H1 (cell line): ENCODE measurements at regions not wholly inside any gene's neighbourhood (a gene's known extent, or its start where the extent isn't known, plus 50 kb on each side); places are given as distances from the start of the nearest gene placed in this dataset.

Source experiments
- CTCF ChIA-PET: fragments of 300-600 bp; sonication (Branson Sonifier 250); formaldehyde crosslinking; loops from one replicate; lab custom pipeline; 2021; ENCODE audit not compliant: partially characterized antibody; lab: Charles Lee
- POLR2A ChIA-PET: fragments of 300-600 bp; sonication (Branson Sonifier 250); formaldehyde crosslinking; loops from one replicate; lab custom pipeline; 2021; ENCODE audit warnings: inconsistent platforms; ENCODE audit not compliant: partially characterized antibody; lab: Charles Lee
- DNase-seq, 2 experiments: peaks; one replicate each; pipeline versions ENCODE4 v3.0.0 to v3.0.0-alpha.2; 2010 to 2022; ENCODE audit warnings: low spot score in 2 of 2, low read depth in 1 of 2, mixed read lengths in 1 of 2
- FAIRE-seq: peaks from 2 replicates; lab custom pipeline; 2011; peaks lifted over from hg19 to GRCh38; lab: Jason Lieb, UNC
- H2AFZ ChIP-seq: 2 replicates; pipeline ENCODE4 v1.8.1; 2012; ENCODE audit warnings: low read length, inconsistent platforms
- H2AK5ac ChIP-seq: 2 replicates; pipeline ENCODE4 v1.6.1; 2013; ENCODE audit warnings: low read depth, low read length
- H2BK120ac ChIP-seq: replicated peaks from 2 replicates; pipeline ENCODE3; 2013; ENCODE audit warnings: low read depth, low read length, inconsistent platforms
- H2BK12ac ChIP-seq: 2 replicates; pipeline ENCODE4 v1.6.1; 2013; ENCODE audit warnings: low read depth, low read length
- H2BK15ac ChIP-seq: 2 replicates; pipeline ENCODE4 v1.6.1; 2013; ENCODE audit warnings: low read length
- H2BK20ac ChIP-seq: 2 replicates; pipeline ENCODE4 v1.6.1; 2013; ENCODE audit warnings: low read length
- H2BK5ac ChIP-seq: 2 replicates; pipeline ENCODE4 v1.6.1; 2013; ENCODE audit warnings: low read depth, low read length
- H3K14ac ChIP-seq: 2 replicates; pipeline ENCODE4 v1.6.1; 2013; ENCODE audit warnings: inconsistent platforms; ENCODE audit not compliant: insufficient read length
- H3K18ac ChIP-seq: 2 replicates; pipeline ENCODE4 v1.6.1; 2013; ENCODE audit warnings: low read length; ENCODE audit errors: extremely low read depth
- H3K23ac ChIP-seq: 2 replicates; pipeline ENCODE4 v1.6.1; 2013; ENCODE audit warnings: inconsistent platforms; ENCODE audit not compliant: insufficient read length
- H3K23me2 ChIP-seq: 2 replicates; pipeline ENCODE4 v1.6.1; 2013; ENCODE audit warnings: low read depth, low read length
- H3K27ac ChIP-seq: 2 replicates; pipeline ENCODE4 v1.6.1; 2011; ENCODE audit warnings: low read depth, low read length, inconsistent platforms
- H3K27me3 ChIP-seq, 4 experiments: replicated peaks in 1 of 4; 1 replicate in 1 of 4; 2 replicates in 3 of 4; pipeline versions ENCODE4 v1.6.1 to v1.8.1; 2011 to 2013; ENCODE audit warnings: low read length in 3 of 4, mild to moderate bottlenecking in 3 of 4, inconsistent platforms in 2 of 4, mixed read lengths in 2 of 4, moderate library complexity in 1 of 4; ENCODE audit not compliant: control insufficient read depth in 3 of 4, insufficient read depth in 3 of 4; ENCODE audit errors: extremely low read depth in 1 of 4
- H3K36me3 ChIP-seq, 4 experiments: 2 replicates each; pipeline versions ENCODE4 v1.6.1 to v1.8.1; 2011 to 2013; ENCODE audit warnings: mild to moderate bottlenecking in 4 of 4, low read length in 3 of 4, moderate library complexity in 2 of 4, control low read depth in 1 of 4, inconsistent platforms in 1 of 4; ENCODE audit not compliant: insufficient read depth in 4 of 4, control insufficient read depth in 2 of 4
- H3K4ac ChIP-seq: replicated peaks from 2 replicates; pipeline ENCODE3; 2013; ENCODE audit warnings: low read length, low read depth, mixed read lengths, inconsistent platforms; ENCODE audit not compliant: insufficient read length
- H3K4me1 ChIP-seq, 4 experiments: replicated peaks in 1 of 4; 1 replicate in 1 of 4; 2 replicates in 3 of 4; pipeline versions ENCODE4 v1.6.1 to v1.8.1; 2011 to 2013; ENCODE audit warnings: low read length in 3 of 4, inconsistent platforms in 2 of 4, mixed read lengths in 1 of 4; ENCODE audit not compliant: insufficient read depth in 4 of 4, control insufficient read depth in 3 of 4
- H3K4me2 ChIP-seq, 2 experiments: 2 replicates each; pipeline versions ENCODE4 v1.6.1 to v1.8.1; 2011 to 2013; ENCODE audit warnings: low read depth in 2 of 2, low read length in 2 of 2, control low read depth in 1 of 2, inconsistent platforms in 1 of 2, mild to moderate bottlenecking in 1 of 2; ENCODE audit not compliant: insufficient read depth in 1 of 2
- H3K4me3 ChIP-seq, 4 experiments: fragments of 200-600, 300-600 bp in 1 of 4; sonication (generic), shearing (Covaris generic), sonication (Bioruptor Twin) in 1 of 4; 2 replicates each; pipeline versions ENCODE4 v1.5.1 to v1.8.1; 2011 to 2016; ENCODE audit warnings: low read length in 4 of 4, low read depth in 3 of 4, control low read depth in 2 of 4, inconsistent platforms in 2 of 4, mild to moderate bottlenecking in 2 of 4, mixed read lengths in 1 of 4, moderate library complexity in 1 of 4; ENCODE audit not compliant: insufficient read depth in 2 of 4; ENCODE audit errors: extremely low read depth in 1 of 4
- H3K56ac ChIP-seq: replicated peaks from 2 replicates; pipeline ENCODE3; 2013; ENCODE audit warnings: low read depth, mild to moderate bottlenecking, mixed read lengths, low read length, inconsistent platforms; ENCODE audit not compliant: insufficient read length
- H3K79me1 ChIP-seq: 2 replicates; pipeline ENCODE4 v1.6.1; 2013; ENCODE audit warnings: low read depth, low read length, control low read depth
- H3K79me2 ChIP-seq, 2 experiments: 2 replicates each; pipeline versions ENCODE4 v1.6.1 to v1.8.1; 2012 to 2013; ENCODE audit warnings: low read length in 2 of 2, mild to moderate bottlenecking in 2 of 2, inconsistent platforms in 1 of 2; ENCODE audit not compliant: insufficient read depth in 2 of 2, control insufficient read depth in 1 of 2
- H3K9ac ChIP-seq, 4 experiments: replicated peaks in 1 of 4; 1 replicate in 1 of 4; 2 replicates in 3 of 4; pipeline versions ENCODE4 v1.6.1 to v1.8.1; 2011 to 2013; ENCODE audit warnings: low read depth in 3 of 4, low read length in 3 of 4, control low read depth in 2 of 4, mild to moderate bottlenecking in 2 of 4, moderate library complexity in 2 of 4, inconsistent platforms in 1 of 4; ENCODE audit errors: extremely low read depth in 1 of 4
- H3K9me3 ChIP-seq, 2 experiments: 2 replicates each; pipeline versions ENCODE4 v1.6.1 to v1.8.1; 2012 to 2013; ENCODE audit warnings: mild to moderate bottlenecking in 2 of 2, moderate library complexity in 2 of 2, control low read depth in 1 of 2, inconsistent platforms in 1 of 2, low read depth in 1 of 2, low read length in 1 of 2, mixed read lengths in 1 of 2; ENCODE audit not compliant: insufficient read depth in 2 of 2
- H4K20me1 ChIP-seq, 2 experiments: replicated peaks in 1 of 2; 2 replicates each; pipeline versions ENCODE3 to v1.8.1; 2011 to 2013; ENCODE audit warnings: inconsistent platforms in 2 of 2, low read length in 2 of 2, mild to moderate bottlenecking in 1 of 2; ENCODE audit not compliant: insufficient read depth in 2 of 2, control insufficient read depth in 1 of 2
- H4K5ac ChIP-seq: 2 replicates; pipeline ENCODE4 v1.6.1; 2013; ENCODE audit warnings: low read length, low read depth, mixed read lengths, inconsistent platforms; ENCODE audit not compliant: insufficient read length
- H4K8ac ChIP-seq: 2 replicates; pipeline ENCODE4 v1.8.0; 2013; ENCODE audit warnings: mild to moderate bottlenecking, moderate library complexity, low read length, inconsistent platforms; ENCODE audit not compliant: insufficient read depth; ENCODE audit errors: extremely low read depth
- H4K91ac ChIP-seq: replicated peaks from 2 replicates; pipeline ENCODE3; 2013; ENCODE audit warnings: low read length, mixed read lengths, inconsistent platforms; ENCODE audit not compliant: insufficient read length
- BCL11A ChIP-seq, 2 experiments: IDR thresholded peaks; one replicate each; pipeline ENCODE4 v1.6.1; 2011; ENCODE audit warnings: low read depth in 2 of 2, low read length in 2 of 2, mild to moderate bottlenecking in 2 of 2
- CHD1 ChIP-seq: IDR thresholded peaks from 2 replicates; pipeline ENCODE4 v1.6.1; 2012; ENCODE audit warnings: low read depth, low read length, improper control_type of control experiment
- CTBP2 ChIP-seq: IDR thresholded peaks from 2 replicates; pipeline ENCODE4 v1.7.0; 2011; ENCODE audit warnings: borderline replicate concordance, mild to moderate bottlenecking, moderate library complexity, mixed read lengths, low read length; ENCODE audit not compliant: insufficient read depth, insufficient read length
- GTF2F1 ChIP-seq: IDR thresholded peaks from 2 replicates; pipeline ENCODE4 v1.6.1; 2012; ENCODE audit warnings: low read depth, low read length, improper control_type of control experiment, borderline replicate concordance
- HDAC6 ChIP-seq: IDR thresholded peaks from one replicate; pipeline ENCODE4 v1.7.1; 2012; ENCODE audit warnings: low read depth, mild to moderate bottlenecking, inconsistent platforms, low read length, moderate library complexity
- KDM1A ChIP-seq: fragments of 200-600, 300-600 bp; sonication (generic); IDR thresholded peaks from 2 replicates; pipeline ENCODE4 v1.7.1; 2016; ENCODE audit warnings: mild to moderate bottlenecking, low read length, borderline replicate concordance
- KDM4A ChIP-seq: IDR thresholded peaks from one replicate; pipeline ENCODE4 v1.7.1; 2012; ENCODE audit warnings: low read depth, mild to moderate bottlenecking, moderate library complexity, low read length, inconsistent platforms; ENCODE audit not compliant: severe bottlenecking
- POLR2A ChIP-seq, 2 experiments: IDR thresholded peaks; 1 replicate in 1 of 2; 2 replicates in 1 of 2; pipeline ENCODE4 v1.6.1; 2011; ENCODE audit warnings: low read depth in 2 of 2, low read length in 2 of 2, mild to moderate bottlenecking in 2 of 2; ENCODE audit errors: control extremely low read depth in 1 of 2
- POLR2AphosphoS5 ChIP-seq: IDR thresholded peaks from 2 replicates; pipeline ENCODE4 v1.6.1; 2011; ENCODE audit warnings: low read depth, low read length
- SAP30 ChIP-seq: fragments of 300-600 bp; sonication (generic); IDR thresholded peaks from 2 replicates; pipeline ENCODE4 v1.7.1; 2012; ENCODE audit warnings: low read length, moderate library complexity, mild to moderate bottlenecking, inconsistent platforms; ENCODE audit not compliant: insufficient read depth, insufficient replicate concordance
- SIN3A ChIP-seq, 2 experiments: IDR thresholded peaks in 1 of 2; conservative IDR thresholded peaks in 1 of 2; 2 replicates each; pipeline ENCODE4 v1.6.1; 2011 to 2012; ENCODE audit warnings: low read length in 2 of 2, improper control_type of control experiment in 1 of 2, low read depth in 1 of 2, mild to moderate bottlenecking in 1 of 2
- SIRT6 ChIP-seq: IDR thresholded peaks from one replicate; pipeline ENCODE4 v1.7.1; 2012; ENCODE audit warnings: low read length, inconsistent platforms
- SRF ChIP-seq: IDR thresholded peaks from 2 replicates; pipeline ENCODE4 v1.6.1; 2011; ENCODE audit warnings: mild to moderate bottlenecking, low read depth, low read length, moderate library complexity
- TEAD4 ChIP-seq: IDR thresholded peaks from 2 replicates; pipeline ENCODE4 v1.6.1; 2012; ENCODE audit warnings: low read depth, low read length, inconsistent platforms, mixed read lengths
- WGBS, 2 experiments: shearing (Covaris generic) in 1 of 2; methylation state at CpG; one replicate each; pipeline versions ENCODE4 v1.1.6 to v1.1.7; 2013 to 2015; ENCODE audit warnings: low lambda C conversion rate in 2 of 2, mixed read lengths in 2 of 2, inconsistent platforms in 1 of 2, low coverage in 1 of 2, missing lambda C conversion rate in 1 of 2; ENCODE audit not compliant: insufficient replicate concordance in 2 of 2, insufficient coverage in 1 of 2, insufficient read length in 1 of 2; ENCODE audit errors: extremely low coverage in 1 of 2, missing lambda C conversion rate in 1 of 2; 5-methylcytosine and 5-hydroxymethylcytosine counted together
- TF ChIP-seq, protein P1 (sequence below): IDR thresholded peaks from 2 replicates; pipeline ENCODE4 v1.6.1; 2011; ENCODE audit warnings: low read length, improper control_type of control experiment

DNA sequence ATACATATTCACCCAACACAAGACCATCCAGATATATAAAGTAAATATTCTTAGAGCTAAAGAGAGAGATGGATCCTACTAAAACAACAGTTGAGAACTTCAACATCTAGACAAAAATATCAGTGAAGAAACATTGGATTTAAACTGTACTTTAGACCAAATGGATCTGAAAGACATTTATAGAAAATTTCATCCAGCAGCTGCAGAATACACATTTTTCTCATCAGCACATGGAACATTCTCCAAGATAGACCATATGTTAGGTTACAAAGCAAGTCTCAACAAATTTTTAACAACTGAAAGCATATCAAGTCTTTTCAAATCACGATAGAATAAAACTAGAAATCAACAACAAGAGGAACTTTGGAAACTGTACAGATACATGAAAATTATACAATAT lies 369.0 kb upstream of the CCDC54 start:
- Histone ChIP-seq H4K91ac (no peak overlapping the region), H3K79me1 (no peaks in the 10 kb centered on the region), H2AK5ac (no peak overlapping the region), H3K79me2 (no peaks in the 10 kb centered on the region), H4K8ac (no peak overlapping the region), H3K9me3 (peaks cover 0 to 2% of the 10 kb centered on the region in 2 experiments; a peak in 1 of 4 replicates), H3K27ac (no peak overlapping the region), H4K20me1 (no peaks in the 10 kb centered on the region), H2BK12ac (no peak overlapping the region), H3K23ac (no peak overlapping the region), H2AFZ (no peak overlapping the region), H2BK15ac (no peak overlapping the region), H2BK120ac (no peak overlapping the region), H3K27me3 (no peaks in the 10 kb centered on the region), H2BK20ac (no peak overlapping the region), H3K18ac (no peak overlapping the region), H2BK5ac (no peak overlapping the region), H3K4me3 (no peak overlapping the region), H3K23me2 (no peaks in the 10 kb centered on the region), H4K5ac (no peak overlapping the region), H3K4ac (no peak overlapping the region), H3K9ac (no peak overlapping the region), H3K36me3 (no peaks in the 10 kb centered on the region), H3K56ac (no peak overlapping the region), H3K4me1 (no peaks in the 10 kb centered on the region), H3K4me2 (no peak overlapping the region), H3K14ac (no peak overlapping the region)
- ChIA-PET POLR2A (no interaction called here), CTCF (no interaction called here)
- no peak for DNase-seq
- FAIRE-seq = no peak
- WGBS, 2 experiments = 88% methylated on average over 1 of the region's 1 CpG; no CpG with 5 or more reads in 1 of the 2 experiments
- TF ChIP-seq SIRT6 = no peak
- no peak for TF ChIP-seq POLR2AphosphoS5
- no peak for TF ChIP-seq SRF
- no peak for TF ChIP-seq HDAC6
- no peak for TF ChIP-seq CTBP2
- no peak for TF ChIP-seq KDM4A
- TF ChIP-seq, protein P1, sequence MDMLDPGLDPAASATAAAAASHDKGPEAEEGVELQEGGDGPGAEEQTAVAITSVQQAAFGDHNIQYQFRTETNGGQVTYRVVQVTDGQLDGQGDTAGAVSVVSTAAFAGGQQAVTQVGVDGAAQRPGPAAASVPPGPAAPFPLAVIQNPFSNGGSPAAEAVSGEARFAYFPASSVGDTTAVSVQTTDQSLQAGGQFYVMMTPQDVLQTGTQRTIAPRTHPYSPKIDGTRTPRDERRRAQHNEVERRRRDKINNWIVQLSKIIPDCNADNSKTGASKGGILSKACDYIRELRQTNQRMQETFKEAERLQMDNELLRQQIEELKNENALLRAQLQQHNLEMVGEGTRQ = no peak
- TF ChIP-seq POLR2A (IDR thresholded peaks at IDR 0.05; ENCODE audit: control extremely low read depth in 1 of 2, low read depth in 2 of 2, low read length in 2 of 2) = no peak
- no peak for TF ChIP-seq KDM1A
- TF ChIP-seq GTF2F1 = no peak
- TF ChIP-seq SIN3A (conservative IDR thresholded peaks at IDR 0.05 in 1 of 2, IDR thresholded peaks at IDR 0.05 in 1 of 2; ENCODE audit: low read depth in 1 of 2, low read length in 2 of 2) = no peak
- TF ChIP-seq BCL11A (IDR thresholded peaks at IDR 0.05; ENCODE audit: low read depth in 2 of 2, low read length in 2 of 2) = no peak
- TF ChIP-seq TEAD4 = no peak
- no peak for TF ChIP-seq SAP30
- TF ChIP-seq CHD1 = no peak
